LNCAP (cell line): ENCODE measurements at regions not wholly inside any gene's neighbourhood (a gene's known extent, or its start where the extent isn't known, plus 50 kb on each side); places are given as distances from the start of the nearest gene placed in this dataset.

Experiments
- CTCF ChIP-seq: fragments of 450-650 bp; IDR thresholded peaks from 2 replicates; pipeline ENCODE4 v1.5.1; 2017; ENCODE audit warnings: mild to moderate bottlenecking

- no peak for TF ChIP-seq CTCF
Measured at GRCh38 chr12:93007544-93007943, 78.4 kb upstream of the EEA1 start.

DNA sequence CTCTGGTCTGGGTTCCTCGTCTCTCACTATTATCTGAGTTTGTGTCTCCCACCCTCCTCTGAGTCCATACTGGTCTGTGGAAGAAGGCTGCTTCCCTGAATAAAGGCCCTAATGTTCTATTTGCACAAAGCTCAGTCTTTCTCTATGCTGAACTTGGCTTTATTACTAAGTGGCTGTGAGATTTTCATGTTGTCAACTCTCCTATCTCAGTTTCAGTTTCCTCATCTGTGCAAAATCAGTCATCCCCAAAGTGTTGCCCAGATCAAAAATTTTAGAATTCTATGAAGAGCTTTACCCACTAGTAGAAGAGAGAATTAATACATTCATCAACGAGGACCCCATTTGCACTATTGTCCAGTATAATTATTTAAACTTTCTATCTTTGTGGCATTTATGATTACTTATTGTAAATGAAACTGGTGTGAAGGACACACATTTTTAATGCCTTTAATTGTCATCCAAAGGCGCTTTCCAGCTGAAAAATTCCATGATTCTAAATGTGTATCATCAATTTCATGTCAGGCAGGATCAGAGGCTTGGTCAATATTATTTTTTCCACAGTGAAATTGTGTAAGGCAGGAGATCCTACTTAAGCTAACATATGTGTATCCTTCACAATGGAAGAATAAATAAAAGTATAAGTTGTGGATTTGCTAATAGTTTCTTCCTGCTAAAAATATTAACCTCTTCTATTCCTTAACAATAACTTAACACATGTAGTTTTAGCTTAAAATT lies 79.1 kb upstream of the EEA1 start:
- no peak for TF ChIP-seq CTCF

DNA sequence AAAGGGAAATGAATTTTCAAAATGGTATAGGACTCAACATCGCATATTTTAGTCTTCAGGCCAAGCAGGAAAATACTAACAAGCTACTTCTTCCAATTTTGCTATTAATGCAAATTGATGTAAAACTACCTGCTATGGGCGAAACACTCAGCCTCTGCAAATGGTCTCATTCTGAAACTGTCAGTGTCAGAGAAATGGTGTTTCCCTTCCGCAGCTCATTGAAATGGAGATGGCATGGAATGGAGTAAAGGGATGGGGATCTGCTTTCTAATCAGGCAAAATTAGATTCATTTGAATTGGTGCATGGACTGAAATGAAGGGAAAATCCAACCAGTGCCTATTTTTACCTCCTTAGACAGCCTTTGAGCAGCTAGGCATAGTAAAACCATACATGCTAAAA lies 80.4 kb upstream of the EEA1 start:
- TF ChIP-seq CTCF = no peak

DNA sequence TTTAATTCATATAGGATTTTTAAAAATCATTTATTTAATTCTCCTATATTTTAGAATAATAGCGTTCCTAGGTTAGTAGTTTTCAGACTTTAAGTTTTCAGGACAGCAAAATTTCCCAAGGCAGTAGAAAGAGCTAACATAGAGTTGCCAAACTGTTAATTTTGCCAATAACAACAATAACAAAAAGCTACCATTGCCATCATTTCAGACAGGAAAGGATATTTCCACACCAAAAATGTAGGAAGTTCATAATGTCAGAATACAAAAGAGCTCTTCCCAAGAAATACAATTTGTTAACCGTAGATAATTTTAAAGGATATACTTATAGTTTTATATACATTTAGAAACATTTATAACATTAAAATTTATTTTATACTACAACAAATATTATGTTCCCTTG lies 81.4 kb upstream of the EEA1 start:
- no peak for TF ChIP-seq CTCF

DNA sequence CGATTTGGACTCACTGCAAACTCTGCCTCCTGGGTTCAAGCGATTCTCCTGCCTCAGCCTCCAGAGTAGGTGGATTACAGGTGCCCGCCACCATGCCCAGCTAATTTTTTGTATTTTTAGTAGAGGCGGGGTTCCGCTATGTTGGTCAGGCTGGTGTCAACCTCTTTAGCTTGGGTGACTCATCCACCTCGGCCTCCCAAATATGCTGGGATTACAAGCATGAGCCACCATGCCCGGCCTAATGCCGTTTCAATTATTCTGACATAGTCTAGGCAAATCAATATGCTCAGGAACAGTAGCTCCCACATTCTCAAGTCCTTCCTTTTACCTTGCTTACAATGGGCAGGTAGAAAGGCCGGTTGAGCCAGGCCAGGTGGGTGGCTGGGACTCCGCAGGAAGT lies 82.0 kb upstream of the EEA1 start:
- TF ChIP-seq CTCF = no peak

DNA sequence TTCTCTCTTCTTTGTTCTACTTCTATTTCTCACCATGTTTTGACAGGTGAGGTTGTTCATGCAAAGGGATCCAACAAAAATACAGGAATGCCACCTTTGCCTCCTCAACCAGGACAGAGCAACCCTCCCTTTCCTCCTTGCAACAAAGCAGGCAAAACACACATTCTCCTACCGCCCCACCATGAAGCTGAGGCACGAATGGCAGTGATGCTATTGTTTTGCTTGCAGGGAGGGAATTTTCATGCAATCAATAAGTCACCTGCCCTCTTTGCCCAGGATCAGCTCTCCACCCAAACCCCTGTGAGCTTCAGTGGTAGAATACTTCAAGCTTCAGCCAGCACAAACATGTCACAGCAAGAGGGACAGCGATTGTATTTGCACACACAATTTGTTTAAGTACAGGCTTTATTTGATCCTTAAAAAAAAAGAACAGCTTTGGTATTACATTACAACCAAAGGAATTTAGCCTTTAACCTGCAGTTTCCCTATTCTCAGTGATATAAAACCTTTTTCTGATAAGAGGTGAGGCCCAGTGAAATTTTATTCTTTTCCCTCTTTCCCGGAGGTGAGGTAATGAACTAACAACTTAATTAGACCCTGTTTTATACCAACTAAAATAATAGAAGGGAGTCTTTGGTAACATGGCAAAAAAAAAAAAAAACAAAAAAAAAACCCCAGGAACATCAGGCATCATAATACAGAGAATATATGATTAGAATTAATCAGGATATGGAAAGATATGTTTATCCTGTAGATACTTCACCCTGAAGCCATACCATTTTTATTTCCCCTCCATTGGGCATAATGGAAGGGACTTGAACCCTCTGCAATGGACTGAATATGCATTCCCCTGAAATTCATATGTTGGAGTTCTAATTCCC lies 87.0 kb upstream of the EEA1 start:
- TF ChIP-seq CTCF = no peak

GRCh38 chr12:93016752-93017350 lies 87.8 kb upstream of the EEA1 start:
- TF ChIP-seq CTCF = no peak
